ENCODE measurements at regions not wholly inside any gene's neighbourhood (a gene's known extent, or its start where the extent isn't known, plus 50 kb on each side); places are given as distances from the start of the nearest gene placed in this dataset.

GRCh38 chr7:4449263-4449662 is 232.8 kb upstream of the FOXK1 start:
- TF ChIP-seq POLR2A (IDR thresholded peaks at IDR 0.05) (no peak), POLR2AphosphoS5 (IDR thresholded peaks at IDR 0.05) (no peak)
